Esophagus muscularis mucosa (tissue), 4 donors: ENCODE measurements at regions not wholly inside any gene's neighbourhood (a gene's known extent, or its start where the extent isn't known, plus 50 kb on each side); places are given as distances from the start of the nearest gene placed in this dataset.

Source experiments
- DNase-seq: peaks from one replicate; pipeline ENCODE4 v3.0.0-alpha.2; 2017; ENCODE audit errors: extremely low spot score
- H3K27ac ChIP-seq, 4 donors: fragments of 200-600 bp; sonication (generic); replicated peaks in 1 of 4; 1 replicate in 3 of 4; 2 replicates in 1 of 4; pipeline ENCODE4 v1.5.1; 2016 to 2019; ENCODE audit warnings: mild to moderate bottlenecking in 1 of 4
- H3K27me3 ChIP-seq, 4 donors: fragments of 200-600 bp; sonication (generic); one replicate each; pipeline versions ENCODE4 v1.5.1 to v1.6.0; 2016 to 2019
- H3K36me3 ChIP-seq, 4 donors: fragments of 200-600 bp; sonication (generic); one replicate each; pipeline ENCODE4 v1.5.1; 2016 to 2019
- H3K4me1 ChIP-seq, 4 donors: fragments of 200-600 bp; sonication (generic); one replicate each; pipeline ENCODE4 v1.5.1; 2016 to 2019
- H3K4me3 ChIP-seq, 4 donors: fragments of 200-600 bp; sonication (generic); 1 replicate in 2 of 4; 2 replicates in 2 of 4; pipeline ENCODE4 v1.5.1; 2016 to 2019; ENCODE audit warnings: mild to moderate bottlenecking in 4 of 4, moderate library complexity in 1 of 4
- H3K9me3 ChIP-seq, 4 donors: fragments of 200-600 bp; sonication (generic); 1 replicate in 3 of 4; 2 replicates in 1 of 4; pipeline ENCODE4 v1.5.1; 2016 to 2019
- EP300 ChIP-seq: sonication (generic); formaldehyde crosslinking; IDR thresholded peaks from one replicate; pipeline ENCODE4 v1.6.1; 2017; ENCODE audit warnings: antibody characterized with exemption
- POLR2A ChIP-seq: fragments of 450-650 bp; IDR thresholded peaks from one replicate; pipeline ENCODE4 v1.6.1; 2017; ENCODE audit warnings: antibody characterized with exemption, moderate library complexity, mild to moderate bottlenecking, low read depth
- POLR2AphosphoS5 ChIP-seq, 2 donors: sonication (generic); formaldehyde crosslinking; IDR thresholded peaks; one replicate each; pipeline ENCODE4 v1.6.1; 2017; ENCODE audit warnings: antibody characterized with exemption in 2 of 2
- WGBS: methylation state at CpG from one replicate; pipeline ENCODE4 v1.1.5; 2018; 5-methylcytosine and 5-hydroxymethylcytosine counted together
- intact Hi-C: fragments of 100-400 bp; cut with DNase I; formaldehyde crosslinking; loops from one replicate; pipeline ENCODE4 v1.15.1; 2023
- TF ChIP-seq, protein P1 (sequence below), 3 experiments: fragments of 200-600 bp in 2 of 3; fragments of 450-650 bp in 1 of 3; sonication (generic) in 2 of 3; IDR thresholded peaks; one replicate each; pipeline ENCODE4 v1.5.1; 2017 to 2019; ENCODE audit warnings: antibody characterized with exemption in 3 of 3, mild to moderate bottlenecking in 2 of 3, moderate library complexity in 1 of 3

DNA sequence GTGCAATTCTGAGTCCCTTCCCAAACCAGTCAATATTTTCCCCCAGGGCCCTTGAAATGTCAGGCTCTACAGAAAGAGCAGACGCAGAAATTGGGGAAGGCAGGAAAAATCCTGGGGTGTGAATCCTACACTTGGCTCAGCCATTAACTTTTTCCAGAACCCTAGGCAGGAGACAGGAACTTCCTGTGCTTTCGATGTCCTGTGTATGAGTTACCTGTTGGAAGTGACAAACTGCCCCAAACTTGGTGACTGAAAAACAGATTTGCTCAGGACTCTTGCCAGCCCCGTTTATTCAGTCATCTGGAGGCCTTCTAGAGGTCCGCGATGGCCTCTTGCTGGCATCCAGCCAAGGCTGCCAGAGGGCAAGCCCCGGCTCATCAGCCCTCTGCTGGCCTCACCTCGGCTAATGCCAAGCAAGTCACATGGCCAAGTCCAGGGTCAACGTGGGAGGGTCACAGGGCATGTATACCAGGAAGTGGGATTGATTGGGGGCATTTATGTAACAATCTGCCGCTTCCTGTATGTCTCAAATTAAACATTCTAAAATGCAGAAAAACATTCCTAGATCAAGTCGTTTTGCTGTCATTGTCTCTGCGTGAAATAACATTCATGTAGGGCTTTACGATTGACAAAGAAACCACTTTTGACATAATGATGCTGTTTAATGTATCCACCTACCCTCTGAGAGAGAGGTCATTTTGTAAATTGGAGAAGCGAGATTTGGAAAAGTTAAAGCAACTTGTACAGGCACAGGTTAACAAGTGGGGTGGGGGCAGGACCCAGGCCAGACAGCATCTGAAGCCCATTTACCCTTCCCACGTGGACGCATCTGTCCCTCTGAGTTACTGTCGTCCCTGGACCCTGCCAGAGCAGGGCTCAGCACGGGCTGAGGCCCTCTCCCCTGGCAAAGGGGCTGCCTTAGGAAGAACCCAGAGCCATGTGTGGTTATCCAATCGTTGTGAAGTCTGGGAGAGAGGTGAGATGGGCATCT lies 179.4 kb downstream of the INHBB start:
- intact Hi-C loops, result no loop called here
- TF ChIP-seq POLR2A (no peak), POLR2AphosphoS5 (IDR thresholded peaks at IDR 0.05) (peak in 1 of 2 donors; percentile 10)
- peak overlapping the region; percentile 43 to 68 (median 60) for H3K27ac ChIP-seq
- no peak for DNase-seq
- peaks cover 0 to 38% (median 0%) of the 10 kb centered on the region in 4 donors for H3K27me3 ChIP-seq
- peaks cover 0 to 3% (median under 1%) of the 10 kb centered on the region in 4 donors for H3K9me3 ChIP-seq
- H3K4me3 ChIP-seq, result no peak overlapping the region
- 61% methylated on average over 17 of the region's 18 CpGs for WGBS
- H3K36me3 ChIP-seq, result no peaks in the 10 kb centered on the region
- H3K4me1 ChIP-seq, result peaks cover 0 to 26% (median 8%) of the 10 kb centered on the region in 4 donors

DNA sequence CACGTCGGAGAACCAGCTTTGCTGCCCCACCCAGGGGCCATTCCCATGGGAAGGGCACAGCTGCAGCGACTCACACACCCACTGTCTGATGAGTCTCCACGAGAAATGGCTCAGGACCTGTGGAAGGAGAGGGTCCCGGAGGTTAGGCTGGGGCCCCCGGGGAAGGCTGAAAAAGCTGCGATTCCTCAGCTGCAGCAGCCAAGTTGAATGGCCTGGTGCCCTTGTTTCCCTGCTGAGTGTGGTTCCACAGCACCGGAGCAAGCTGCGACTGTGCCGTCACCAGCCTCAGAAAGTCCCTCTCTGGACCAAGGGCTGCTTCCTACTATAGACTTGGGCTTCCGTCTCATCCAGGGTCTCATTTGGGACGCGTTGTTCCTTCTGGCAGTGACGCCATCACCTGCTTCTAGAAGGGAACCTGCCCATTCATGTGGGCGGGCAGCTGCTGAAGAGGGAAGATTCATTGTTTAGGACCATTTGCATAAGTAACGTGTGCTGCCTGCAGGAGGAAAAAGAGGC lies 180.2 kb downstream of the INHBB start:
- peak; percentile 73 to 74 for TF ChIP-seq POLR2AphosphoS5 (IDR thresholded peaks at IDR 0.05)
- TF ChIP-seq, protein P1, sequence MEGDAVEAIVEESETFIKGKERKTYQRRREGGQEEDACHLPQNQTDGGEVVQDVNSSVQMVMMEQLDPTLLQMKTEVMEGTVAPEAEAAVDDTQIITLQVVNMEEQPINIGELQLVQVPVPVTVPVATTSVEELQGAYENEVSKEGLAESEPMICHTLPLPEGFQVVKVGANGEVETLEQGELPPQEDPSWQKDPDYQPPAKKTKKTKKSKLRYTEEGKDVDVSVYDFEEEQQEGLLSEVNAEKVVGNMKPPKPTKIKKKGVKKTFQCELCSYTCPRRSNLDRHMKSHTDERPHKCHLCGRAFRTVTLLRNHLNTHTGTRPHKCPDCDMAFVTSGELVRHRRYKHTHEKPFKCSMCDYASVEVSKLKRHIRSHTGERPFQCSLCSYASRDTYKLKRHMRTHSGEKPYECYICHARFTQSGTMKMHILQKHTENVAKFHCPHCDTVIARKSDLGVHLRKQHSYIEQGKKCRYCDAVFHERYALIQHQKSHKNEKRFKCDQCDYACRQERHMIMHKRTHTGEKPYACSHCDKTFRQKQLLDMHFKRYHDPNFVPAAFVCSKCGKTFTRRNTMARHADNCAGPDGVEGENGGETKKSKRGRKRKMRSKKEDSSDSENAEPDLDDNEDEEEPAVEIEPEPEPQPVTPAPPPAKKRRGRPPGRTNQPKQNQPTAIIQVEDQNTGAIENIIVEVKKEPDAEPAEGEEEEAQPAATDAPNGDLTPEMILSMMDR (IDR thresholded peaks at IDR 0.05), result no peak
- TF ChIP-seq EP300, result peak; percentile 65
- TF ChIP-seq POLR2A, result no peak
- peaks cover 0 to 35% (median 0%) of the 10 kb centered on the region in 4 donors for H3K27me3 ChIP-seq
- no peak for DNase-seq
- 78% methylated on average over 16 of the region's 16 CpGs for WGBS
- no peak overlapping the region for H3K4me3 ChIP-seq
- intact Hi-C loops, result no loop called here
- H3K4me1 ChIP-seq, result peaks cover 0 to 26% (median 8%) of the 10 kb centered on the region in 4 donors
- peak overlapping the region; percentile 43 to 68 (median 60) for H3K27ac ChIP-seq
- peaks cover 0 to 10% (median 4%) of the 10 kb centered on the region in 4 donors for H3K9me3 ChIP-seq
- H3K36me3 ChIP-seq, result no peaks in the 10 kb centered on the region

DNA sequence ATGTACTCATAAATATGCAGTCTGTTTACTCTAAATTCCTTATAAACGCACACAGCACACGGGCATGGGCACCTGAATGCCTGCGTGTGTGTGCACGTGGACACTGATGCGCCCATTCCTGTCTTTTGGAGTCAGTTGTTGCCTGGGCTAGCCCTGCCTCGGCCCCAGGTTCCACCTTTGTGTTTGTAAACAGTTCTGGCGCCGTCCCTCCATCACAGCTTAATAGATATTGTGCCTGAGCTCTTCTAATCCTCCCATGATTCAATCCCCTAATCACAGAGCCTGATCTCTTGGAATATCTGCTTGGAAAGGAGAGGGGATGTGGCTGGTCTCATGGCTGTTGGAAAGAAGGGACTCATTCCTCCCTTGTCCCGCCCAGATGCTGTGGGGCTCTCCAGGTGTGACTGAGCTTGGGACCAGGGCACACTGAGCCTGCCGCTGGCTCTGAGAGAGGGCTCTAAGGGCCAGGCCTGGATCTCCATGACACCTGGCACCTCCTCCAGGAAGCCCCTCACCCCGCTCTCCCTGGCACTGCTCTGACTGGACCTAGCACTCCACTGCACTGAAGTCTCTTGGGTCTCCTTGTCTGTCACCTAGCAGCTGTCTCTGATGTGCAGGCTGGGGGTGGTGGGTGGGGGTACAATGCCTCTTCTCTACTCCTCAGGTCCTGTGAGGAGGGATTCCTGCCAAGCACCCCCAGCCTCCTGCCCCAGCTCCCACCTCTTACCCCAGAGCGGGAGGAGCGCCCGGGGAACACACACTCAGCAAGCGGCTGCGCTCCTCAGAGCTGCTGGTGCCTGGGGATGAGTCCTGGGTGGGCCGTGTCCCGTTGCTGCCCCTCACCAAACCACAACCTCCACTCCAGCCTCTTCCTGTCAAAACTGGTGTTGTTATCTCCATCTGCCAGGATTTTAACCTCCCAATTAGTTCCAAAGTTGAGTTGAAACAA lies 181.3 kb downstream of the INHBB start:
- no peaks in the 10 kb centered on the region for H3K36me3 ChIP-seq
- TF ChIP-seq POLR2AphosphoS5 (IDR thresholded peaks at IDR 0.05) (no peak), POLR2A (no peak), EP300 (no peak)
- TF ChIP-seq, protein P1 (IDR thresholded peaks at IDR 0.05), result no peak
- H3K27me3 ChIP-seq, result peaks cover 0 to 24% (median 0%) of the 10 kb centered on the region in 4 donors
- no peak for DNase-seq
- WGBS, result 79% methylated on average over 11 of the region's 18 CpGs
- H3K9me3 ChIP-seq, result peaks cover 0 to 10% (median 4%) of the 10 kb centered on the region in 4 donors
- intact Hi-C loops, result no loop called here
- H3K4me3 ChIP-seq, result no peak overlapping the region
- peaks cover 0 to 22% (median 6%) of the 10 kb centered on the region in 4 donors for H3K4me1 ChIP-seq
- H3K27ac ChIP-seq, result no peak overlapping the region

DNA sequence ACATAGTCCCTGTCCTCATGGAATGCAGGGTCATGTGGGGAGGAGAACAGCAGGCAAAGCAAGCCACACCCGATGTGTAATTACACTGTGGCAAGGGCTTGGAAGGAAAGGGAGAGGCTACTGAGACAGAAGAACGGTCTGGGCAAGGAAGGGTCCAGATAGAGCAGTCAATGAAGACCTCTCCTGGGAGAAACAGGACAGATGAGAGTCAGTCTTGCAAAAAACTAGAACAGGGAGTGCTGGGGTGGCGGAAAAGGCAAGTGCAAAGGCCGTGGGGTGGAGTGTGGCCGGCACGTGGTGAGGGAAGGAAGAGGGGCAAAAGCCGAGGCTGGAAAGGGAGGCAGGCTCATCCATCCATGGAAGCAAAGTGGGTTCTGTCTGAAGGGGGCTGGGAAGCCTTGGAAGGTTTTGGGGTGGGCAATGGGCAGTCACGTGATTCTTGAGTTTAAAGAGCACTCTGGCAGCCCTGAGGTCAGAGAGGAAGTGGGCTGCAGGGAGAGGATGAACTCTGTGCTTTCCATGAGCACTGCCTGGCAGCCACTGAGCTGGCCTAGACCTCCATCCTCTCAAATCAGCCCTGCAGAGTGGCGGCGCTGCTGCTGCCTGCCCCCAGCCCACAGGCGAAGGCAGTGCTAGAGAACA lies 182.2 kb downstream of the INHBB start:
- Histone ChIP-seq H3K4me1 (peaks cover 0 to 18% (median 6%) of the 10 kb centered on the region in 4 donors), H3K4me3 (no peak overlapping the region), H3K27ac (no peak overlapping the region), H3K36me3 (no peaks in the 10 kb centered on the region), H3K27me3 (peaks cover 0 to 16% (median 0%) of the 10 kb centered on the region in 4 donors), H3K9me3 (peaks cover 0 to 10% (median 4%) of the 10 kb centered on the region in 4 donors)
- WGBS, result 71% methylated on average over 11 of the region's 11 CpGs
- DNase-seq, result no peak
- intact Hi-C loops, result no loop called here
- TF ChIP-seq, protein P1 (IDR thresholded peaks at IDR 0.05), result no peak
- TF ChIP-seq EP300, result no peak
- TF ChIP-seq POLR2AphosphoS5 (IDR thresholded peaks at IDR 0.05), result no peak
- no peak for TF ChIP-seq POLR2A
